CD4-positive, alpha-beta T cell (primary cell): ENCODE measurements at regions not wholly inside any gene's neighbourhood (a gene's known extent, or its start where the extent isn't known, plus 50 kb on each side); places are given as distances from the start of the nearest gene placed in this dataset.

Experiments
- ATAC-seq: fragments of 200-7000 bp; cut with Tn5 transposase; one replicate; pipeline ENCODE4 v1.10.0; 2022; ENCODE audit warnings: mild to moderate bottlenecking; ENCODE audit not compliant: poor library complexity
- CTCF ChIA-PET: fragments of 350-600 bp; sonication (Branson Sonifier 250); formaldehyde crosslinking; loops from one replicate; lab custom pipeline; 2021; ENCODE audit warnings: antibody characterized with exemption, inconsistent platforms; lab: Charles Lee
- POLR2A ChIA-PET: fragments of 350-600 bp; sonication (Branson Sonifier 250); formaldehyde crosslinking; loops from one replicate; lab custom pipeline; 2021; ENCODE audit warnings: antibody characterized with exemption, inconsistent platforms; lab: Charles Lee
- DNase-seq, 14 experiments: peaks; one replicate each; pipeline ENCODE4 v3.0.0-alpha.2; 2013 to 2020; ENCODE audit warnings: mixed read lengths in 2 of 14
- H3K27ac ChIP-seq, 2 donors: one replicate each; pipeline versions ENCODE4 v1.5.1 to v1.7.0; 2013; ENCODE audit warnings: low read length in 2 of 2, low read depth in 1 of 2, mild to moderate bottlenecking in 1 of 2
- H3K27me3 ChIP-seq, 2 experiments: 1 replicate in 1 of 2; 2 replicates in 1 of 2; pipeline versions ENCODE4 v1.6.1 to v1.7.0; 2013; ENCODE audit warnings: low read length in 2 of 2, control low read depth in 1 of 2, mild to moderate bottlenecking in 1 of 2, moderate library complexity in 1 of 2; ENCODE audit not compliant: insufficient read depth in 2 of 2, control insufficient read depth in 1 of 2
- H3K36me3 ChIP-seq: one replicate; pipeline ENCODE4 v1.6.1; 2013; ENCODE audit warnings: low read length, control low read depth; ENCODE audit not compliant: insufficient read depth
- H3K4me1 ChIP-seq: one replicate; pipeline ENCODE4 v1.6.1; 2013; ENCODE audit warnings: low read length, control low read depth; ENCODE audit not compliant: insufficient read depth
- H3K4me3 ChIP-seq: one replicate; pipeline ENCODE4 v1.5.1; 2013; ENCODE audit warnings: mild to moderate bottlenecking, low read length, moderate library complexity
- H3K9me3 ChIP-seq, 2 experiments: 1 replicate in 1 of 2; 2 replicates in 1 of 2; pipeline versions ENCODE4 v1.6.1 to v1.7.0; 2013; ENCODE audit warnings: low read length in 2 of 2, mild to moderate bottlenecking in 2 of 2, control low read depth in 1 of 2, moderate library complexity in 1 of 2; ENCODE audit not compliant: control insufficient read depth in 1 of 2, insufficient read depth in 1 of 2
- H3K27ac Mint-ChIP-seq: one replicate; pipeline ENCODE4 v1.8.0; 2020; ENCODE audit warnings: mixed read lengths
- H3K27me3 Mint-ChIP-seq: one replicate; pipeline ENCODE4 v1.8.0; 2021; ENCODE audit warnings: mixed read lengths
- H3K36me3 Mint-ChIP-seq: one replicate; pipeline ENCODE4 v1.8.0; 2021; ENCODE audit warnings: low read depth, mixed read lengths
- H3K4me1 Mint-ChIP-seq: one replicate; pipeline ENCODE4 v1.8.0; 2021; ENCODE audit warnings: low read depth, mixed read lengths
- H3K4me3 Mint-ChIP-seq: one replicate; pipeline ENCODE4 v1.8.0; 2020; ENCODE audit warnings: mild to moderate bottlenecking, mixed read lengths
- H3K9me3 Mint-ChIP-seq: one replicate; pipeline ENCODE4 v1.8.0; 2020; ENCODE audit warnings: mixed read lengths
- CTCF ChIP-seq: fragments of 200-600 bp; IDR thresholded peaks from one replicate; pipeline ENCODE4 v1.8.0; 2022; ENCODE audit warnings: antibody characterized with exemption, mild to moderate bottlenecking
- intact Hi-C, 2 experiments: fragments of 100-400 bp; cut with DNase I in 1 of 2; cut with micrococcal nuclease in 1 of 2; formaldehyde crosslinking; loops; one replicate each; pipeline versions ENCODE4 v1.15.1 to v1.9.0; 2023 to 2025; cut with DNase I, micrococcal nuclease

DNA sequence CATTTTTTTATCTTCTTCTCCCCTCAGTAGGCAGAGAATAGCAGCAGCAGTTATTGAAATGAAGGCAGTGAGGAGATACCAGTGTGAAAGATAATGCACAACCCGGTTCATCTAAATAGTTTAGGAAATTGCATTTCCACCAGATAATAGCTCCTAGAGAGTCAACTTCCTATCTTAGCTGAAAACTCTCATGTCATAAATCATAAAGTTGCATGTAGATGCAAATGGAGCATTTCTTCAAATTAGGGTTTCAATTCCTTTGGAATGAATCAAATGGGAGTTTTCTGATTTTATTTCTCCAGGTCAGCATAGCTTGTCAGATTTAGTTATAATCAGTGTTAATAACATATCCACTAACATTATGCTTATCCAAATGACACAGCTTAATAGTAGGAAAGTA lies 335.3 kb downstream of the CNTNAP4 start:
- Histone ChIP-seq H3K27me3 (no peaks in the 10 kb centered on the region), H3K4me3 (no peak overlapping the region), H3K9me3 (no peaks in the 10 kb centered on the region), H3K4me1 (no peaks in the 10 kb centered on the region), H3K36me3 (no peaks in the 10 kb centered on the region), H3K27ac (no peak overlapping the region)
- CTCF ChIA-PET, result no interaction called here
- H3K27ac Mint-ChIP-seq, result no peak overlapping the region
- no peak for ATAC-seq
- no peak for DNase-seq
- H3K36me3 Mint-ChIP-seq, result no peaks in the 10 kb centered on the region
- POLR2A ChIA-PET, result no interaction called here
- no peaks in the 10 kb centered on the region for H3K4me1 Mint-ChIP-seq
- H3K27me3 Mint-ChIP-seq, result no peaks in the 10 kb centered on the region
- no peak for TF ChIP-seq CTCF
- H3K4me3 Mint-ChIP-seq, result no peak overlapping the region
- no peaks in the 10 kb centered on the region for H3K9me3 Mint-ChIP-seq
- intact Hi-C loops, result no loop called here

DNA sequence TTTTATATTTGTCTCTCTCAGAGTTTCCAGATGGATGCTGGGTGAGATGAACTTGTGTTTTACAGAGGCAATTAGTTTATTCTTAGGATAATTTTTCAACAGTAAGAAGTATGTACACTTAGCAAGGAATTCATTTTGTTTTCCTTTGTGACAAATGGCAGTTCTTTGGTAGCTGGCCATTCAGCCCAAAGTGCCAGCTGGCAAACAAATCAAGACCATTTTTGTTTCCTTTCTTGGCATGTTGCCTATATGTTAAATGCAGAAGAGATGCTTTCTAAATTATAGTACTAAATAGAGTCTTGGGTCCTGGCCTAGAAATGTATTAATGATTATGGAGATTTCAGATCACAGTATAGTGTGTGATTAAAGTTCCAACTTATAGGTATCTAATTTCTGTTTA lies 337.1 kb downstream of the CNTNAP4 start:
- no peaks in the 10 kb centered on the region for H3K36me3 ChIP-seq
- Mint-ChIP-seq H3K4me1 (no peaks in the 10 kb centered on the region), H3K9me3 (peaks cover 4% of the 10 kb centered on the region), H3K4me3 (no peak overlapping the region), H3K27me3 (no peaks in the 10 kb centered on the region), H3K27ac (no peak overlapping the region), H3K36me3 (no peaks in the 10 kb centered on the region)
- DNase-seq, result no peak
- no peak overlapping the region for H3K27ac ChIP-seq
- ChIA-PET CTCF (no interaction called here), POLR2A (no interaction called here)
- H3K9me3 ChIP-seq, result peaks cover 0 to 9% of the 10 kb centered on the region in 2 experiments
- no peaks in the 10 kb centered on the region for H3K27me3 ChIP-seq
- no peak for TF ChIP-seq CTCF
- no peak for ATAC-seq
- intact Hi-C loops, result no loop called here
- H3K4me3 ChIP-seq, result no peak overlapping the region
- no peaks in the 10 kb centered on the region for H3K4me1 ChIP-seq

GRCh38 chr16:76622876-76623275 lies 345.7 kb downstream of the CNTNAP4 start:
- DNase-seq, result no peak
- no peaks in the 10 kb centered on the region for H3K27me3 Mint-ChIP-seq
- no peak for TF ChIP-seq CTCF
- intact Hi-C loops, result no loop called here
- H3K4me3 Mint-ChIP-seq, result no peak overlapping the region
- peaks cover 0 to 8% of the 10 kb centered on the region in 2 experiments for H3K9me3 ChIP-seq
- ChIA-PET POLR2A (no interaction called here), CTCF (no interaction called here)
- no peaks in the 10 kb centered on the region for H3K4me1 ChIP-seq
- H3K27me3 ChIP-seq, result no peaks in the 10 kb centered on the region
- H3K36me3 ChIP-seq, result no peaks in the 10 kb centered on the region
- H3K36me3 Mint-ChIP-seq, result no peaks in the 10 kb centered on the region
- H3K9me3 Mint-ChIP-seq, result peaks cover 4% of the 10 kb centered on the region
- ATAC-seq, result no peak
- no peak overlapping the region for H3K27ac Mint-ChIP-seq
- H3K4me1 Mint-ChIP-seq, result no peaks in the 10 kb centered on the region
- no peak overlapping the region for H3K27ac ChIP-seq
- no peak overlapping the region for H3K4me3 ChIP-seq
